Stimulated activated CD8-positive, alpha-beta memory T cell treated with anti-CD3 and anti-CD28 coated beads, Interleukin-2, amount 100 ng/mL, for 1 hour (primary cell): ENCODE measurements at regions not wholly inside any gene's neighbourhood (a gene's known extent, or its start where the extent isn't known, plus 50 kb on each side); places are given as distances from the start of the nearest gene placed in this dataset.

Source experiments
- DNase-seq, 2 donors: peaks; one replicate each; pipeline ENCODE4 v3.0.0-alpha.2; 2020; ENCODE audit warnings: low read depth in 2 of 2

DNA sequence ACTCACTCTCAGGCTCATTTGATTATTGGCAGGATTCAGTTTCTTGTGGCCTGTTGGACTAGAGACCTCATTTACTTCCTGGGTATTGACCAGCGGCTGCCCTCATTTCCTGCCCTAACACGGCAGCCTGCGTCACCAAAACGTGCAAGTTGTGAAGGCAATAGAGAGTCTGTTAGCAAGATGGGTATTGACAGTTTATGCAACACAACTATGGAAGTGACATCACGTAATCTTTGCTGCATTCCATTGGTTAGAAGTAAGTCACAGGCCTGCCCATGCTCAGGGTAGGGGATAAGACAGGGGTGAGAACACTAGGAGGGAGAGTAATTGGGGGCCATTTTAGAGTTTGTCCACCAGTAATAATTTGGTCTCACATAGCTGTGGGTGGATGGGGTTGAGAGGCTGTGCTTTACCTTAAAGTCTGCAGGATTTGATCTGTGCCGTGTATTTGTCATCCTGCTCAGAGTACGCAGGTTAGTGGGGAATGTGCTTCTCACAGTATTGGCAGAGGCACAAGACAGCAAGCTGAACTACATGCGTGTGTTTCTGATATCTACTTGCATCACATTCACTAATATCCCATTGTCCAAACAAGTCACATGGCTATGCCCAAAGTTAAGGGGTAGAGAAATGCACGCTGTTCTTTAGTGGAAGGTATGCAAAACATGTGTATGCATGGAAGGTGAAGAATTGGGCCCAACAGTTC is 83.3 kb downstream of the EDEM1 start:
- DNase-seq = no peak

DNA sequence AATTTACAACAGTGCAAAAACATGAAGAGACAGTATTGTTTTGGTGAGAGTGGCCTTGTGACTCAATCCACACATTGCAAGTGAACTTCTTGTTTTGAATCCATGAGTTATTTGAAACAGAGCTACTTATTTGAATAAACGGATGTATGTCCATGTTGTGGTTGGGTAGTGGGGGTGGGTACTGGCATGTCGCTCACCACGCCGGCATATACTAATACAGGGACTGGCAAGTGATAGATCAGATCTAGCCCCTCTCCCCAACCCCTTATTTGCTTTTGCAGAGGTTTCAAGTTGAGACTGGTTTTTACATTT is 83.8 kb downstream of the EDEM1 start:
- no peak for DNase-seq

GRCh38 chr3:5272387-5272786 is 84.9 kb downstream of the EDEM1 start:
- no peak for DNase-seq

DNA sequence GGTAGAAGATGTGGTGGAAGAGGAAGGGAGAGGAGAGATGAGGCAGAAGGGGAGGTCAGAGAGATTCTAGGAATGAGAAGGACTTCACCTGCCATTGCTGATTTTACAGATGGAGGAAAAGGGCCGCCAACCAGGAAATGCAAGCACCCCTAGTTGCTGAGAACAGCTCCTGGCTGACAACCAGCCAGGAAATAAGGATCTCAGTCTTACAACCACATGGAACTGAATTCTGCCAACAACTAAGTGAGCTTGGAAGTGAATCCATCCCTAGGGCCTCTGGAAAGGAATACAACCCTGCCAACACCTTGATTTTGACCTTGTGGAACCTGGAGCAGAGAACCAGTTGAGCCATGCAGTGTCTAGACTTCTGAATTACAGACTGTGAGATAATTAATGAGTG is 86.6 kb downstream of the EDEM1 start:
- no peak for DNase-seq

DNA sequence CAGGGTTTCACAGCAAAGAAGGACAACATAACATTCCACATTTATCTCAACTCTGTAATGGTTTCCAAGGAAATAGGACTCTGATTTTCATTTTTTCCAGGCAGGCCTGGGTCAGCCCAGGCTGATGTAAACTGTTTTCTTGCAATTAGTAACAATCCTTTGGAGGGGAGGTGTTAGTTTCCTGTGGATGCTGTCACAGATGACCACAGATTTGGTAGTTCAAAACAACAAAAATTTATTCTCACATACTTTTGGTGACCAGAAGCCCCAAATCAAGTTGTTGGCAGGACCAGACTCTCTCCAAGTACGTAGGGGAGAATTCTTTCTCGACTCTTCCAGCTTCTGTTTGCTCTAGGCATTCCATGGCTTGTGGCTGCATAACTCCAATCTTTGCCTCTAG is 88.0 kb downstream of the EDEM1 start:
- DNase-seq = no peak

GRCh38 chr3:5276934-5277333 is 89.4 kb downstream of the EDEM1 start:
- no peak for DNase-seq

GRCh38 chr3:5277612-5278236 is 90.2 kb downstream of the EDEM1 start:
- no peak for DNase-seq

GRCh38 chr3:5278666-5279065 is 91.2 kb downstream of the EDEM1 start:
- DNase-seq = no peak

DNA sequence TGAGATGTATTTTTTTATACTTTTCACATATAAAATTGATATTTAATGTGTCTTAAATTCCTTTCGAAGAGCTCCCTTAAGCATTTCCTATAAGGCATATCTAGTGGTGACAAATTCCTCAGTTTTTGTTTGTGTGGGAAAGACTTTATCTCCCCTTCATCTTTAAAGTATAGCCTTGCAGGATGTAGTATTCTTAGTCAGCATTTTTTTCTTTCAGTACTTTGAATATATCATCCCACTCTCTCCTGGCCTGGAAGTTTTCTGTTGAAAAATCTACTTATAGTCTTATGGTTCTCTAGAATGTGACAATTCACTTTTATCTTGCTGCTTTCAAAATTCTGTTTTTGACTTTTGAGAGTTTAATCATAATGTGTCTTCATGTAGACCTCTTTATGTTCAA is 95.2 kb downstream of the EDEM1 start:
- DNase-seq = no peak

- DNase-seq = no peak
Measured at GRCh38 chr3:5285439-5285838, 97.9 kb downstream of the EDEM1 start.

- DNase-seq = no peak
Measured at GRCh38 chr3:5290915-5291314, 103.4 kb downstream of the EDEM1 start.

DNA sequence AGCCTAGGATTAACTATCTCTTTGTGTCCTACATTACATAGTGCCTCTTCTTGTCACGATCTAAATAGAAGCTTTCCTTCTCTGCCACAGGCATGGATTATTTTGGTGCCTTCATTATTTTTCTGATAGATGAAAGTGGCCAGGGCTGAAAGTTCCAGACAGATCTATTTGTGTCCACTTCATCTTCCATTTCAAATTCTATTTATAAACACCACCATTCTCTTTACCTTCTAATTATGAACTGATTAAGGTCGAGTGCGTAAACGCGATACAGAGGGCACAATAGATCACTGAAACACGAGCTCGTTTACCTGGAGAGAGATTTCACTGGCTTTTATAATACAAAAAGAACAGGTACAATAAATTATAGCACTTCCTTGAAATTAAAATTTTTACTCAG is 105.0 kb downstream of the EDEM1 start:
- DNase-seq = no peak

GRCh38 chr3:5293207-5293606 is 105.7 kb downstream of the EDEM1 start:
- DNase-seq = no peak

DNA sequence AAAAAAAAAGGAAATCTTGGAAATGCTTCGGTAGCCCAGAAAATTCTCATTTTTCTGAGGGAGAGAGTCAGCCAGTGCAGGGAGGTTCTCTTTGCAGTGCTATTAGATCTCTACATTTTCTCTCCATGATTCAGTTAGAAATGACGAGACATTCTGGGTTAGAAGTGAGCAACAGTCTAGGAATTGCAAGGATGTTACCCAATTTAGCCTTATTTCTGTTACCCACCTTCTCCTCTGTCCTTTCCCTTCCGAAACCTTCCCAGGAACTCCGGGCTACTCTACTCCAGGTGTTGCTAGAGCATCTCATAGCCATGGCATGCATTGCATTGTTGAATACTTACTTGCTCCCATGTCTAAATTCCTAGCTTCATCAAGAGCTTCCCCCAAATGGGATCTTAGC is 106.8 kb downstream of the EDEM1 start:
- DNase-seq = no peak

GRCh38 chr3:5295191-5295690 is 107.7 kb downstream of the EDEM1 start:
- no peak for DNase-seq

- no peak for DNase-seq
Measured at GRCh38 chr3:5296362-5296761, 108.9 kb downstream of the EDEM1 start.

- DNase-seq = no peak
Measured at GRCh38 chr3:5297895-5298294, 110.4 kb downstream of the EDEM1 start.

- DNase-seq = no peak
Measured at GRCh38 chr3:5298453-5298852, 110.9 kb downstream of the EDEM1 start.

DNA sequence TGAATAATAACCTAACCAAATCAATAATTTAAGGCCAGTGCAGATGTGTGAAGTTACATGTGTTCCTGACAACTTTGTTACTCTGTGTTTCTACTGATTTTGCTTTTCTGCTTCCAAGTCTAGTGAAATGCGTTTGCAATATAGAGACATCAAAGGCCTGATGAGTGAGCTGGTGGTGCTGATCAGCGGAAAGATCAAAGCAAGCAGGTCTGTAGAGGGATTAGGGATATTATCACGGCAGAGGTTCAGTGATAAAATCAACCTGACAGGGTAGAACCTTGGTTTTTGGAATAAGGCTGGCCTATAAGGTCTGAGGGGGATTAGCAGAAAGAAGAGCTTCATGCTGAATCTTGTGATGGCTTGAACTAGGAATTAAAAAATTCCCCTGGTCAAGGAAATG is 111.7 kb downstream of the EDEM1 start:
- no peak for DNase-seq

DNA sequence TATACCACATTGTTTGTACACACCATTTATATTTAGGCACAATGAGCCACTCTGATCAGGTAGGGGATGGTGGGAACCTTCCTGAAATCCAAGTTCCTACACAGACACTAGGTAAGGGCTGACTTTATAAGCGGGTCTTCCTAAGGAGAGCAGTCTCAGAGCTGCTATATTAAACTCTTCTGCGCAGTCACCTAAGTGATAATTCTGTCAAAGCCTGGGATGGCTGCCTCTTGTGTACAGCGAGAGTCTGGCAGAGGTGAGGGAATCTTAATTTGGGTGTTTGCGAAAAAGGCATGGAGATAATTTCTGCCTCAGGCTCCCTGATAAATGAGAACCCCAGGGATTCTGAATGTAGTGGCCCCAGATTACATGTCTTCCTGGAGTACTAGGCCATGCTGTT is 113.1 kb downstream of the EDEM1 start:
- DNase-seq = no peak

DNA sequence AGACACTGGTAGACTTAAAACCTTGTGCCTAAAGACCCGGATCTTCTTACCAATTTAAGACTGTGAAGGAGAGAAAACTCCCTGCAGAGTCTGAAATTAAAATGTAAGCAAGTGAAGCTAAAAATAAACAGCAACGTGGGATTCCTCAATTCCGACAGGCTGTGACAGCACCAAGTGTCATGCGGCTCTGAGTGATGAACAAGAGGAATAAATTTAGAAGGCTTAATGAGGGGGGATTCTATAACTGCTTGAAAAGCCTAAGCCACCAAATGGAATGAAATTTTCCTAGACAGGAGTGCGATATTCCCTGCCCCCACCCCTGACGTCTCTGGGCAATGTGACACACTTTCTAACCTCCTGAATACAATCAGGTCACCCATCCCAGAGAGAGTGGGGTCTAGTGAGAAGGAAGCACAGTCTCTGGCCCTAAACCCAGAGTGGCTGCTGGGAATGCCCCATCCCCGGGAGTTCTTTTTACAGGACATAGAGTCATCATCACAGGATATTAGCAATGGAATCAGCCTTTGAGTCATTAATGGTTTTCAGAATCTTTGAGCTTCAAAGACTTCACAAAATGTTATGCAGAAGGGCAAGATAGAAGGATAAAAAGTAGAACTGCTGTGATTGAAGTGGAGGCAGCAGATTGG is 114.3 kb downstream of the EDEM1 start:
- no peak for DNase-seq

DNA sequence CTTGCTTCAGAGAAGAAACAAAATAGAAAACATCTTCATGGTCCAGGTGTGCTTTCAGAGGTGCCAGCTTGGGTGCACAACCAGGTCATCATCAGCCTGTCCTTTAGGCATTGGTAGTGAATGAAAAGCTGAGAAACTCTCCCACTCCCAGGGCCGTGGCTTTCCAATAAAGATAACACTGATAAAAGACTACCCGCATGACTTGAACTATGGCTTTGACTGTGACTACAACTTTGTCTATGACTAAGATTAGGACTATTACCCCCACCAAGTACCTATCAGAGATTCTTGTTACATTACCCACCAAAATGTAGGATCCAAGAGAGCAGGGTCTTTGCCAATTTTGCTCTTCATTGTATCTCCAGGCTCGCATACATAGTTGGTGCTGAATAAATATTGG is 115.2 kb downstream of the EDEM1 start:
- no peak for DNase-seq

DNA sequence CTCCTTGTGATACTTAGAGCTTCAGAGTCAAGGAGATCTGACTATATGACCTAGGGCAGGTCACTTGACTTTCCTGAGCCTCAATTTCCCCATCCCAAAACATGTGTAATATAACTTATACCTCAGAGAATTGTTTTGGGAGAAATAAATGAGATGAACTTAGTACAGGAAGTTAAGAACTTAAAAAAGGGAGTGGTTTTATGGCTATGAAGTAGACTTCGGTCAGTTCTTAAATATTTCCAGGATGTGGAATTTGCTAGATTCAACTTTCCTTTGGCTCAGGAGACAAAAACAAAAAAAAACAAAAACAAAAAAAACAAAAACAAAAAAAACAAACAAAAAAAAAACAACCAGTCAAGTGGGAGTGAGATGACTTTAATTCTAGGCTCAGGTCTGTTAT is 116.7 kb downstream of the EDEM1 start:
- DNase-seq = no peak
